ENCODE measurements at regions not wholly inside any gene's neighbourhood (a gene's known extent, or its start where the extent isn't known, plus 50 kb on each side); places are given as distances from the start of the nearest gene placed in this dataset.

GRCh38 chr21:29396951-29397455 is 98.3 kb downstream of the BACH1 start:
- intact Hi-C loops (cut with DNase I), result no loop called here
- H3K36me3 ChIP-seq, result no peaks in the 10 kb centered on the region

GRCh38 chr21:29403301-29403700 is 104.6 kb downstream of the BACH1 start:
- Histone ChIP-seq H3K9me3 (no peaks in the 10 kb centered on the region), H3K4me3 (no peak overlapping the region), H3K27ac (no peak overlapping the region), H3K27me3 (no peaks in the 10 kb centered on the region), H3K4me1 (no peaks in the 10 kb centered on the region), H3K36me3 (no peaks in the 10 kb centered on the region)
- DNase-seq (ENCODE audit: low spot score in 2 of 2), result no peak
- no peak for TF ChIP-seq CTCF (IDR thresholded peaks at IDR 0.05)
- intact Hi-C loops (cut with DNase I), result no loop called here

More at GRCh38 chr21:29396951-29397455, 98.3 kb downstream of the BACH1 start:
- Histone ChIP-seq H3K27ac (no peak overlapping the region), H3K4me1 (no peaks in the 10 kb centered on the region), H3K4me3 (no peak overlapping the region), H3K27me3 (no peaks in the 10 kb centered on the region), H3K9me3 (no peaks in the 10 kb centered on the region)
- TF ChIP-seq CTCF (IDR thresholded peaks at IDR 0.05), result no peak
- no peak for DNase-seq (ENCODE audit: low spot score in 2 of 2)

- Histone ChIP-seq H3K36me3 (no peaks in the 10 kb centered on the region), H3K27ac (no peak overlapping the region), H3K4me1 (no peaks in the 10 kb centered on the region), H3K4me3 (no peak overlapping the region), H3K9me3 (no peaks in the 10 kb centered on the region), H3K27me3 (no peaks in the 10 kb centered on the region)
- TF ChIP-seq CTCF (IDR thresholded peaks at IDR 0.05), result no peak
- no peak for DNase-seq (ENCODE audit: low spot score in 2 of 2)
- intact Hi-C loops (cut with DNase I), result no loop called here
These were observed 105.3 kb downstream of the BACH1 start for GRCh38 chr21:29403922-29404538.

- no peak for DNase-seq (ENCODE audit: low spot score in 2 of 2)
- Histone ChIP-seq H3K27ac (no peak overlapping the region), H3K36me3 (no peaks in the 10 kb centered on the region), H3K9me3 (no peaks in the 10 kb centered on the region), H3K27me3 (no peaks in the 10 kb centered on the region), H3K4me3 (no peak overlapping the region), H3K4me1 (no peaks in the 10 kb centered on the region)
- no peak for TF ChIP-seq CTCF (IDR thresholded peaks at IDR 0.05)
- intact Hi-C loops (cut with DNase I), result no loop called here
These were observed 106.9 kb downstream of the BACH1 start for GRCh38 chr21:29405503-29406122.

GRCh38 chr21:29406385-29406784 is 107.7 kb downstream of the BACH1 start:
- Histone ChIP-seq H3K9me3 (no peaks in the 10 kb centered on the region), H3K4me1 (no peaks in the 10 kb centered on the region), H3K36me3 (no peaks in the 10 kb centered on the region), H3K27me3 (no peaks in the 10 kb centered on the region), H3K4me3 (no peak overlapping the region), H3K27ac (no peak overlapping the region)
- intact Hi-C loops (cut with DNase I), result no loop called here
- no peak for TF ChIP-seq CTCF (IDR thresholded peaks at IDR 0.05)
- no peak for DNase-seq (ENCODE audit: low spot score in 2 of 2)

Measured in ascending aorta (tissue), 2 donors.